Neutrophil (primary cell): ENCODE measurements at regions not wholly inside any gene's neighbourhood (a gene's known extent, or its start where the extent isn't known, plus 50 kb on each side); places are given as distances from the start of the nearest gene placed in this dataset.
"Not testable (repeated sequence)": the region's sequence is repeated elsewhere in the genome, so short reads cannot be mapped to it uniquely, and the experiment has no call there.

ENCODE experiments used
- H3K27ac ChIP-seq: fragments of 200-600 bp; sonication (generic); 2 replicates; pipeline ENCODE4 v1.5.1; 2016; ENCODE audit warnings: mild to moderate bottlenecking, moderate library complexity
- H3K27me3 ChIP-seq: fragments of 200-600 bp; sonication (generic); 2 replicates; pipeline ENCODE4 v1.6.0; 2016; ENCODE audit warnings: mild to moderate bottlenecking
- H3K36me3 ChIP-seq: fragments of 200-600 bp; sonication (generic); 2 replicates; pipeline ENCODE4 v1.5.1; 2017
- H3K4me1 ChIP-seq, 2 experiments: fragments of 200-600 bp in 1 of 2; sonication (generic) in 1 of 2; 1 replicate in 1 of 2; 2 replicates in 1 of 2; pipeline versions ENCODE4 v1.5.1 to v1.6.1; 2013 to 2016; ENCODE audit warnings: low read depth in 1 of 2, low read length in 1 of 2, mild to moderate bottlenecking in 1 of 2, moderate library complexity in 1 of 2; ENCODE audit not compliant: control insufficient read depth in 1 of 2, insufficient read depth in 1 of 2
- H3K4me3 ChIP-seq, 2 experiments: fragments of 200-600 bp in 1 of 2; sonication (generic) in 1 of 2; 1 replicate in 1 of 2; 2 replicates in 1 of 2; pipeline ENCODE4 v1.5.1; 2013 to 2016; ENCODE audit warnings: low read depth in 1 of 2, low read length in 1 of 2, mild to moderate bottlenecking in 1 of 2, moderate library complexity in 1 of 2
- H3K9me3 ChIP-seq: fragments of 200-600 bp; sonication (generic); 2 replicates; pipeline ENCODE4 v1.5.1; 2016
- TF ChIP-seq, protein P1 (sequence below): fragments of 200-600 bp; sonication (generic); IDR thresholded peaks from 2 replicates; pipeline ENCODE4 v1.5.1; 2016; ENCODE audit warnings: antibody characterized with exemption

DNA sequence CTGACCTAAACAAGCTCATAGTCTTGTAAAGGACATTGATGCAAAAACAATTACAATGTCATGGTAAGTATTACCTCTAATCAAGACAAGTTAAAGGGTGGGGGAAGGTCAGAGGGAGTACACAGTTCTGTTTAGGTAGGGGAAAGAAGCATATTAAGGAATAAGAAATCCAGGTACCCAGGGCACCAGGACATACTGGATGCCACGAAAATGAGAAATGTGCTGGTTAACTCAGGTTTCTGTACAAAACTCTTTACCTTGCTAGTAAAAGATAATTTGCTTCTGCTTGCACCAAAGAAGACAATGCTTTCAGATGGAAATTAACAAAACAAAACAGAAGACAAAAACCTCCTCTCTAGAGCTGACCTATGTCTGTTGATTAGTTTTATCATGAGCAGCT, 70.7 kb upstream of the MED13 start:
- TF ChIP-seq, protein P1, sequence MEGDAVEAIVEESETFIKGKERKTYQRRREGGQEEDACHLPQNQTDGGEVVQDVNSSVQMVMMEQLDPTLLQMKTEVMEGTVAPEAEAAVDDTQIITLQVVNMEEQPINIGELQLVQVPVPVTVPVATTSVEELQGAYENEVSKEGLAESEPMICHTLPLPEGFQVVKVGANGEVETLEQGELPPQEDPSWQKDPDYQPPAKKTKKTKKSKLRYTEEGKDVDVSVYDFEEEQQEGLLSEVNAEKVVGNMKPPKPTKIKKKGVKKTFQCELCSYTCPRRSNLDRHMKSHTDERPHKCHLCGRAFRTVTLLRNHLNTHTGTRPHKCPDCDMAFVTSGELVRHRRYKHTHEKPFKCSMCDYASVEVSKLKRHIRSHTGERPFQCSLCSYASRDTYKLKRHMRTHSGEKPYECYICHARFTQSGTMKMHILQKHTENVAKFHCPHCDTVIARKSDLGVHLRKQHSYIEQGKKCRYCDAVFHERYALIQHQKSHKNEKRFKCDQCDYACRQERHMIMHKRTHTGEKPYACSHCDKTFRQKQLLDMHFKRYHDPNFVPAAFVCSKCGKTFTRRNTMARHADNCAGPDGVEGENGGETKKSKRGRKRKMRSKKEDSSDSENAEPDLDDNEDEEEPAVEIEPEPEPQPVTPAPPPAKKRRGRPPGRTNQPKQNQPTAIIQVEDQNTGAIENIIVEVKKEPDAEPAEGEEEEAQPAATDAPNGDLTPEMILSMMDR, result no peak
- Histone ChIP-seq H3K27me3 (peaks cover 65% of the 10 kb centered on the region), H3K36me3 (no peaks in the 10 kb centered on the region), H3K27ac (no peak overlapping the region), H3K9me3 (no peaks in the 10 kb centered on the region), H3K4me3 (no peak overlapping the region), H3K4me1 (no peaks in the 10 kb centered on the region)

DNA sequence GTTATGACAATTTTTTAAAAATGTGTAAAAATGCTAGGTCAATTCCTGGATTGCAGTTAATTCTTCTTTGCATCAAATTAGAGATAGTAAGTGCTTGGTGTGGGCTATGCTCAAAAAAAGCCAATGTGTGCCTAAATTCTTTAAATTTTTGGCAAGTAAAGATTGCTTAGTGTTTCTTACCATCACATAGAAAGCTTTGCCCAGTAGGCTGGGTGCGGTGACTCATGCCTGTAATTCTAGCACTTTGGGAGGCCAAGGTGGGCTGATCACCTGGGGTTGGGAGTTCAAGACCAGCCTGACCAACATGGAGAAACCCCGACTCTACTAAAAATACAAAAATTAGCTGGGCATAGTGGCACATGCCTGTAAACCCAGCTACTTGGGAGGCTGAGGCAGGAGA, 70.0 kb upstream of the MED13 start:
- H3K27me3 ChIP-seq, result peaks cover 60% of the 10 kb centered on the region
- H3K9me3 ChIP-seq, H3K4me3 ChIP-seq, H3K27ac ChIP-seq, H3K4me1 ChIP-seq, H3K36me3 ChIP-seq: not testable (repeated sequence)

DNA sequence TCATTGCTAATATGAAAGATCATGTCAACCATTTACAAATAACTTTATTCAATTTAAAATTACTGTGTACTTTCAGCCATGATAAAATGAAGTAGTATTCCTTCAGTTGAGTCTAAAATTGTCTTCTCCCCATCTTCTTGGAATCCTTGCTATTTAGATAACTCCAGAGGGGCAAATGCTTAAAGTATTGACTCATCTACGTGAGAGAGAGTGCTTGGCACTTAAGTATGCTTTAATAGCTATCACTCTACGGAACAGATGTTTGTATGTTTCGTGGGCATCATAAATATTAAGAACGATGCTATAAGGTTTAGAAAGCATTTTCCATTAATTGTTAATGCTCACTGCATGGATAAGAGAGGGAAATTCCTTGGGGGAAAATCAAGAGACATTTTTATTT, 69.3 kb upstream of the MED13 start:
- Histone ChIP-seq H3K9me3 (no peaks in the 10 kb centered on the region), H3K27me3 (peaks cover 54% of the 10 kb centered on the region), H3K4me1 (no peaks in the 10 kb centered on the region), H3K36me3 (no peaks in the 10 kb centered on the region), H3K27ac (no peak overlapping the region), H3K4me3 (no peak overlapping the region)
- TF ChIP-seq, protein P1, result no peak

DNA sequence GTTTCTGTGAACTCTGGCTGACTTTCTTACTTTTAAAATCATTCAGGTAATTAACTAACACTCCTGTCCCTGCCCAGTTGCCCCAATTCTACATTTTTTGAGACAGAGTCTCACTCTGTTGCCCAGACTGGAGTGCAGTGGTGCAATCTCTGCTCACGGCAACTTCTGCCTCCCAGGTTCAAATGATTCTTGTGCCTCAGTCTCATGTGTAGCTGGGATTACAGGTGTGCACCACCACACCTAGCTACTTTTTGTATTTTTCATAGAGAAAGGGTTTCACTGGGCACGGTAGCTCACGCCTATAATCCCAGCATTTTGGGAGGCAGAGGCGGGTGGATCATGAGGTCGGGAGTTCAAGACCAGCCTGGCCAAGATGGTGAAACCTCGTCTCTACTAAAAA, 66.2 kb upstream of the MED13 start:
- H3K36me3 ChIP-seq, H3K4me1 ChIP-seq, H3K9me3 ChIP-seq, H3K27ac ChIP-seq, H3K4me3 ChIP-seq: not testable (repeated sequence)
- peaks cover 36% of the 10 kb centered on the region for H3K27me3 ChIP-seq

DNA sequence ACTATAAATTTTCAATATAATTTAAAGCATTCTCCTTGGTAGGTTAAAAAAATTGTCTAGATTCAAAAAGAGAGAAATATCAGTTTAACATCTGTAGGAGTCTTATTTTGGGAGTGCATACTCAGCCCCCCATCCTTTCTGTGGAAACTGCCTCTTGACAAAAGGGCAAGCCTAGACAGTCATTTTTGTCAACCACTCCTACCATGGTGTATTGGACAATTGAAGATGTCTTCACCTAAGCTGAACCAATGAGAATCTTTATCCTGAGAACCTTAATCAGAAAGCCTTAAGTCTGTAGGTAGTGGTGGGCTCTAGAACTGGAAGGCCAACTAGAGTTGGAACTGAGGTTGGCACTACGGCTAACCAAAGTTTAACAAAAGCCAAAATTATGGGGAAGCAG, 65.7 kb upstream of the MED13 start:
- H3K27me3 ChIP-seq, result peaks cover 34% of the 10 kb centered on the region
- TF ChIP-seq, protein P1, result no peak
- no peaks in the 10 kb centered on the region for H3K4me1 ChIP-seq
- no peaks in the 10 kb centered on the region for H3K9me3 ChIP-seq
- no peaks in the 10 kb centered on the region for H3K36me3 ChIP-seq
- no peak overlapping the region for H3K27ac ChIP-seq
- no peak overlapping the region for H3K4me3 ChIP-seq

DNA sequence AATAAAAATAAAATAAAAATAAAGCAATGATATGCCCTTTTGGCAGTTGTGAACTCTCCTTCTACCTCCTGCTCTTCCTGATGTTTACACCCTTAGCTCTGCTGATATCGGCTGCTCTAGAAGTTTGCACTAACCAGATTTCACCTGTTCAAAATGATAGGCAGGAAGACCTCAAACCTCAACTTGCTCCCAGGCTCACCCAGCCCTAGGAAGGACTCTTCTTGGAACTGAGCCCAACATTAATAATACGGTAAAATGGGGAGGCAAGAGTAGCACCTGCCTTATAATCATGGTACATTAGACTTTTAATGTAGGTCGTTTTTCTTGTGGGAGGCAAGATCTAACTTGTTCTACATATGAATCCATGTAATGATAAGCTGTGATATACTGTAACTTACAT, 61.2 kb upstream of the MED13 start:
- TF ChIP-seq, protein P1, result no peak

DNA sequence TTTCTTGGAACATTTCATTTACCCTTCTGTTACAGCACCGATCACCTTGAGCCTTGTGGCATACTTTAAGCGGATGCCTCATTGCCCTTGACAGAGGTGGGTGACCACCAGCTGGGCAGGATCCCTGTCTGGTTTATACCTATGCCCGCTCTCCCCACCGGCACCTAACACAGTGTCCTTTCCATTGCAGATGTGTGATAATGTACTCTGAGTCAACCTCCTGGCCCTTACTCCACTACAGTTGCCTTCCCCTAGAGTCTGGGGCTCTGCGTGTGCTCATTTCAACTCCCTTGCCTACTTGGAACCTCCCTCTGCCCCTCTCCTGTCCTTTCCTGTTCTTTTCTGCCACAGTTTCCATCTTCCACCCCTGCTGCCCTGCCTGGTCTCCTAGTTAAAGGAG, 60.2 kb upstream of the MED13 start:
- H3K27me3 ChIP-seq, result peaks cover 56% of the 10 kb centered on the region
- no peaks in the 10 kb centered on the region for H3K36me3 ChIP-seq
- H3K27ac ChIP-seq, result no peak overlapping the region
- no peaks in the 10 kb centered on the region for H3K4me1 ChIP-seq
- no peaks in the 10 kb centered on the region for H3K9me3 ChIP-seq
- TF ChIP-seq, protein P1, result no peak
- no peak overlapping the region for H3K4me3 ChIP-seq

More for the DNA sequence above, 61.2 kb upstream of the MED13 start:
- Histone ChIP-seq H3K4me3 (no peak overlapping the region), H3K27ac (no peak overlapping the region), H3K9me3 (no peaks in the 10 kb centered on the region), H3K27me3 (peaks cover 47% of the 10 kb centered on the region), H3K4me1 (no peaks in the 10 kb centered on the region), H3K36me3 (no peaks in the 10 kb centered on the region)
